RWPE1 (cell line): ENCODE measurements at regions not wholly inside any gene's neighbourhood (a gene's known extent, or its start where the extent isn't known, plus 50 kb on each side); places are given as distances from the start of the nearest gene placed in this dataset.
"Not testable (repeated sequence)": the region's sequence is repeated elsewhere in the genome, so short reads cannot be mapped to it uniquely, and the experiment has no call there.

Source experiments
- CTCF ChIA-PET: fragments of 350-600 bp; sonication (Branson Sonifier 250); formaldehyde crosslinking; extraction: SDS; loops from one replicate; lab custom pipeline; 2021; lab: Yijun Ruan, JAX
- POLR2A ChIA-PET: fragments of 400-600 bp; formaldehyde crosslinking; extraction: SDS; loops from one replicate; lab custom pipeline; 2020; ENCODE audit warnings: antibody characterized with exemption; ENCODE audit not compliant: low non-redundant PET; lab: Yijun Ruan, JAX
- DNase-seq: peaks from one replicate; pipeline ENCODE4 v3.0.0; 2012; ENCODE audit warnings: low spot score
- H3K27ac ChIP-seq: fragments of 450-650 bp; 2 replicates; pipeline ENCODE4 v1.5.1; 2017
- TF ChIP-seq, protein P1 (sequence below): fragments of 450-650 bp; conservative IDR thresholded peaks from 2 replicates; pipeline ENCODE4 v1.5.1; 2017; ENCODE audit warnings: low read depth, mild to moderate bottlenecking

DNA sequence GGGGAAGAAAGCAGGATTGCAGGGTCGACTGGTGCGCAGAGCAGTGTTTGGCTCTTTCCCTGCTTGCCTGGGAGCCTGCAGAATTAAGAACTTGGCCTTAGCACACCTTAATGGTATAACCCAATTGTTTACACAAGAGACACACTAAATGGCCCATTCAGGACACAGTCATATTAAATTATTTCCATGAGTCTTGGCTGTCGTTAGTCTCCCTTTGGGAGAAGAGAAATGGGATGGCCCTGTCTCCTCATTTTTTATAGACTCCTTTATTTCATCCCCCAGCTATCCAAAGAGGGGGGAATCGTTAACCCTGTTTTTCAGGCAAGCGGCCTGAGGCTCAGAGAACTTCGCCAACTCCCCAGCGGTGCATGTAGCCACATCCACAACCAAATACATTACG, 282.5 kb downstream of the SUCLA2 start:
- CTCF ChIA-PET, result no interaction called here
- no peak overlapping the region for H3K27ac ChIP-seq
- POLR2A ChIA-PET, result no interaction called here
- no peak for DNase-seq
- TF ChIP-seq, protein P1, sequence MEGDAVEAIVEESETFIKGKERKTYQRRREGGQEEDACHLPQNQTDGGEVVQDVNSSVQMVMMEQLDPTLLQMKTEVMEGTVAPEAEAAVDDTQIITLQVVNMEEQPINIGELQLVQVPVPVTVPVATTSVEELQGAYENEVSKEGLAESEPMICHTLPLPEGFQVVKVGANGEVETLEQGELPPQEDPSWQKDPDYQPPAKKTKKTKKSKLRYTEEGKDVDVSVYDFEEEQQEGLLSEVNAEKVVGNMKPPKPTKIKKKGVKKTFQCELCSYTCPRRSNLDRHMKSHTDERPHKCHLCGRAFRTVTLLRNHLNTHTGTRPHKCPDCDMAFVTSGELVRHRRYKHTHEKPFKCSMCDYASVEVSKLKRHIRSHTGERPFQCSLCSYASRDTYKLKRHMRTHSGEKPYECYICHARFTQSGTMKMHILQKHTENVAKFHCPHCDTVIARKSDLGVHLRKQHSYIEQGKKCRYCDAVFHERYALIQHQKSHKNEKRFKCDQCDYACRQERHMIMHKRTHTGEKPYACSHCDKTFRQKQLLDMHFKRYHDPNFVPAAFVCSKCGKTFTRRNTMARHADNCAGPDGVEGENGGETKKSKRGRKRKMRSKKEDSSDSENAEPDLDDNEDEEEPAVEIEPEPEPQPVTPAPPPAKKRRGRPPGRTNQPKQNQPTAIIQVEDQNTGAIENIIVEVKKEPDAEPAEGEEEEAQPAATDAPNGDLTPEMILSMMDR, result no peak

DNA sequence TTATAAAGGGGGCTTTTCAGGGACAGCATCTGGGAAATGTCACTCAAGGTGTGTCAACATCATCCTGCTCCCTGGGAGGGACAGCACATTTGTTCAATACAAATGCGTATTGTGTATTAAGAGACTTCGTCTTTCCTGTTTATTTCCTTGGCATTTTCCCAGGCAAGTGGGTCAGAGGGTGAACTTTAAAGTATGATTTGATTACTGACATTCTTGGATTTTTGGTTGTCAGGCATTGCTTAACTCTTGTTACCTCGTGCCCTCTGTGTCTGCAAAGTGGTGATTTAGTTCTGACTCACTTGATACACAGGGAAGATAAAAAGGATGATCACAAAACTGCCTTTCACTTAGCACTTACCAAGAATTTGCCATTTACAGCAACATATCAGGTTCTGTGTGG, 292.7 kb downstream of the SUCLA2 start:
- CTCF ChIA-PET, result no interaction called here
- no peak overlapping the region for H3K27ac ChIP-seq
- DNase-seq, result peak; percentile 52
- POLR2A ChIA-PET, result no interaction called here
- TF ChIP-seq, protein P1, result no peak

DNA sequence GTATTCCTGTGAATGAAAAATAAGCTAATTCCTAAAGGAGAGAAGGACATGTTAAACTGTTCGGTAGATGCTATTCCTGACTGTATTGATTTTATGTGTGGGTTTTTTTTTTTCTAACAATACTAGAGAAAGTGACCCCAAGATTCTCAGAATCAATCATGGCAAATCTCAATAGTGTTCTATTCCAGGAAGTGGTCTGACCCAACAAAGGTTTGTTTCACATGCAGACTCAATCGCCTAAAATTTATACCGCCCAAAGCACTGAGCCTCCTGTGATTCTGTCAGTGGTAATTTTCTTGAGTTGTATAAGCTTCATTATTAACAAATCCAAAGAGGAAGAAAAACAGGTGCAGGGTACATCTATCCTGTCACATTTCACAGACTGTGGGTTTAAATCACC, 293.7 kb downstream of the SUCLA2 start:
- DNase-seq, result no peak
- ChIA-PET CTCF (no interaction called here), POLR2A (no interaction called here)
- TF ChIP-seq, protein P1, result no peak
- H3K27ac ChIP-seq, result no peak overlapping the region

DNA sequence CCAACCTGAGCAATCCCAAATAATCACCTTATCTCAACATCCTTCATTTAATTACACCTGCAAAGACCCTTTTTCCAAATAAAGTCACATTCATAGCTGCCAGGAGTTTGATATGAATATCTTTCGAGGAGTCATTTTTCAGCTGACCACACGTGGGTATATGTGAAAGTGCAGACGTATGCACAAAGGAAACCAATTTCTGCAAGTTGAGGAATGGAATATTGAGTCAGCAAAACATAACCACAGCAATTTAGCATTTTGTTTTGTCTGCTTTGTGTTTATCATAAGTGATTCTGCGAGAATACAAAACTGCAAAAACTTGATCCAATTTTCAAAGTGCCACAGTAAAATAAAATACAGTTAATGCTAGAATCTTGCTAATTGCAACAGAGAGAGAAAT, 295.9 kb downstream of the SUCLA2 start:
- ChIA-PET POLR2A (no interaction called here), CTCF (interaction anchor here (0.7 kb wide), 1 partner anchor 591 kb away, joined by 3 read pairs; no protein-coding TSS in a partner anchor)
- no peak for DNase-seq
- TF ChIP-seq, protein P1, result no peak
- H3K27ac ChIP-seq, result no peak overlapping the region

DNA sequence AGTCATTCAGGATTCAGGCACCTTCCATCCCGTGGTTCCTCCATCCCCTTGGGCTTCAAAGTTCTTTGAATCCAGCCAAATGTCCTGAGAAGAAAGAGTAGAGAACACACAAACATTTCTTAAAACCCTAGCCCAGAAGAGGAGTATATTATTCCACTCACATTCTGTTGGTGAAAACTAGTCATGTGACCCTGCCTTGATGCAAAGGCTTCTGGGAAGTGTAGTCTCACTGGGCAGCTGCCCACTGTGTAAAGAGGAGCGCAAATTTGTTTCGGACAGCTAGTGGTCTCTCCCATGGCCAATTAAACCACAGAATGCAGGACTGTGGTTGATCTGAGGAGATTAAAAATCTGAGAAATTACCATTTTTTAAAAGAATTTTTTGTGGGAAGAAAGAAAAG, 304.4 kb downstream of the SUCLA2 start:
- POLR2A ChIA-PET, result no interaction called here
- TF ChIP-seq, protein P1, result no peak
- DNase-seq, result no peak
- H3K27ac ChIP-seq, result no peak overlapping the region
- CTCF ChIA-PET, result no interaction called here

DNA sequence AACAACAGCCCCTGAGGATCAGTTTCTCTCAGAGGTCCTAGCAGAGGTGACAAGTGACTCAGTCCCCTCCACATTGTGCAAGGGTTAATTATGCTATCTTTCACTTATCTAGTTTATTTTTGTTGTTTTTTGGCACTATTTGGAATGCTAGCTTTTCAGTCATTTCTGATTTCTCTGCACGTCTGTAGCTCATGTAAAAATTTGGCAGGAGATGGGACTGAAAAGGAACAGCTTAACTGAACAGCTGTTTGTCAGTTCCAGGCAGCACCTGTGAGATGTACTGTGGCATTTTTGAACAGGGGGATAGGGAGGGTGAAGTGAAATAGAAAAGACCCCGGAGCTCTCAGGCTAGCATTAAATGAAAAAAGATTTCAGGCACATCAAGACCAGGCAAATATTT, 313.5 kb downstream of the SUCLA2 start:
- no peak for DNase-seq
- CTCF ChIA-PET, result no interaction called here
- H3K27ac ChIP-seq, result no peak overlapping the region
- POLR2A ChIA-PET, result no interaction called here
- TF ChIP-seq, protein P1, result no peak

DNA sequence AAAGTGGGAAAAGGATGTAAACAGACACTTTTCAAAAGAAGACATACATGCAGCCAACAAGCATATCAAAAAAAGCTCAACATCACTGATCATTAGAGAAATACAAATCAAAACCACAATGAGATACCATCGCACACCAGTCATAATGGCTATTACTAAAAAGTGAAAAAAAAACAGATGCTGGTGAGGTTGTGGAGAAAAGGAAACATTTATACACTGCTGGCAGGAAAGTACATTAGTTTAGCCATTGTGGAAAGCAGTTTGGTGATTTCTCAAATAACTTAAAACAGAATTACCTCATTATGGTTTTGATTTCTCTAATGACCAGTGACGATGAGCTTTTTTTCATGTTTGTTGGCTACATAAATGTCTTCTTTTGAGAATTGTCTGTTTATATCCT, 315.9 kb downstream of the SUCLA2 start:
- CTCF ChIA-PET, result interaction anchor here (0.6 kb wide), 1 partner anchor 1203 kb away, joined by 4 read pairs; no protein-coding TSS in a partner anchor
- H3K27ac ChIP-seq, DNase-seq, POLR2A ChIA-PET: not testable (repeated sequence)
